Nephron progenitor cell (in vitro differentiated cells): ENCODE measurements at regions not wholly inside any gene's neighbourhood (a gene's known extent, or its start where the extent isn't known, plus 50 kb on each side); places are given as distances from the start of the nearest gene placed in this dataset.
"Not testable (repeated sequence)": the region's sequence is repeated elsewhere in the genome, so short reads cannot be mapped to it uniquely, and the experiment has no call there.

ENCODE experiments used
- DNase-seq: peaks from one replicate; pipeline ENCODE4 v3.0.0; 2021
- H3K27ac Mint-ChIP-seq: 2 replicates; pipeline ENCODE4 v1.8.0; 2021; ENCODE audit warnings: mild to moderate bottlenecking, moderate library complexity, mixed read lengths
- H3K27me3 Mint-ChIP-seq: 2 replicates; pipeline ENCODE4 v1.8.0; 2021; ENCODE audit warnings: mild to moderate bottlenecking, low read depth, mixed read lengths; ENCODE audit not compliant: poor library complexity
- H3K36me3 Mint-ChIP-seq: 2 replicates; pipeline ENCODE4 v1.8.0; 2021; ENCODE audit warnings: low read depth, mixed read lengths
- H3K4me1 Mint-ChIP-seq: 2 replicates; pipeline ENCODE4 v1.8.0; 2021; ENCODE audit warnings: mixed read lengths
- H3K4me3 Mint-ChIP-seq: 2 replicates; pipeline ENCODE4 v1.8.0; 2021; ENCODE audit warnings: mild to moderate bottlenecking, moderate library complexity, mixed read lengths
- H3K9me3 Mint-ChIP-seq: 2 replicates; pipeline ENCODE4 v1.8.0; 2021; ENCODE audit warnings: mild to moderate bottlenecking, moderate library complexity, mixed read lengths
- CTCF ChIP-seq: fragments of 200-600 bp; sonication (generic); IDR thresholded peaks from 2 replicates; pipeline ENCODE4 v1.5.0; 2021; ENCODE audit warnings: antibody characterized with exemption

DNA sequence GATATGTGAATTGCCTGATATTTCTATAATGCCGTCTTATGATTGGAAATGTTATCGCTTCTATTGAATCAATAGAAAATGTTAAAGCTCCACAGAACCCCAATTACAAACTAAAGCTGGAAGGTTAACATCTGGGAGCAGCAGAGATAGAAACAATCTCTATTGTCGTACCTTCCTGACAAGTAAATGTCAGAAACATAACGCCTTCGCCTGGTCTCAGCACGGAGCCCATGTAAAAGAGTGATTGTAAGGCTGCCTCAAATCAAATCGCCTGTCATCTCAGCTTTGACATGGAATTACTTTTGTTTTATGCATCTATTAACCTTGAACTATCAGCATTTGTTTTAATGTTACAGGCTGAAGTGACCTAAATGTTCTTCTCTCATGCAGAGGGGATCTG is 885.9 kb upstream of the PIK3C3 start:
- Mint-ChIP-seq H3K4me3 (no peak overlapping the region), H3K36me3 (no peaks in the 10 kb centered on the region), H3K27me3 (peaks cover 3% of the 10 kb centered on the region), H3K27ac (no peak overlapping the region), H3K9me3 (no peaks in the 10 kb centered on the region), H3K4me1 (peaks cover 4% of the 10 kb centered on the region)
- no peak for DNase-seq
- TF ChIP-seq CTCF: no peak

DNA sequence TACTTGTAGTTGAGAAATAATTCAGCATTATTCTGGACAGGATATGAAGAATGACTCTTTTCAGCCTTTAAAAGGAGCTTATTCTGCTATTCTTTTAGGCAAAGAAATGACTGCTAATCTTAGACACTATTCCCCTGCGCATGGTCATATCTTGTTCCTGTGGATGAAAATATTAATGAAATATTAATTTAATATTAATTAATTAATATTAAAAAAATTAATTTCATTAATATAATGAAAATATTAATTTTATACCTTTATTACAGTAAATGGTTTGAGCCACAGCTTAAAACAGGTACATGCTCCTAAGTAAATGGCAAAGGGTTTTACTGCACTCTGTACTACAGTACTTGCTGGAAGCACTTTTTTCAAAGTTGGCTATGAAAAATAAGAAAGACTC is 890.1 kb upstream of the PIK3C3 start:
- H3K9me3 Mint-ChIP-seq: no peaks in the 10 kb centered on the region
- no peak for TF ChIP-seq CTCF
- H3K4me1 Mint-ChIP-seq: peaks cover 4% of the 10 kb centered on the region
- no peak for DNase-seq
- H3K36me3 Mint-ChIP-seq: no peaks in the 10 kb centered on the region
- H3K27ac Mint-ChIP-seq: no peak overlapping the region
- no peak overlapping the region for H3K4me3 Mint-ChIP-seq
- peaks cover 3% of the 10 kb centered on the region for H3K27me3 Mint-ChIP-seq

- TF ChIP-seq CTCF: no peak
- Mint-ChIP-seq H3K36me3 (no peaks in the 10 kb centered on the region), H3K9me3 (no peaks in the 10 kb centered on the region), H3K27me3 (peaks cover 3% of the 10 kb centered on the region), H3K4me3 (no peak overlapping the region), H3K27ac (no peak overlapping the region), H3K4me1 (peaks cover 10% of the 10 kb centered on the region)
- DNase-seq: no peak
These were observed 894.1 kb upstream of the PIK3C3 start for GRCh38 chr18:41060967-41061366.

GRCh38 chr18:41059126-41059415 is 896.0 kb upstream of the PIK3C3 start:
- no peaks in the 10 kb centered on the region for H3K27me3 Mint-ChIP-seq
- no peak for TF ChIP-seq CTCF
- peaks cover 16% of the 10 kb centered on the region for H3K4me1 Mint-ChIP-seq
- no peaks in the 10 kb centered on the region for H3K9me3 Mint-ChIP-seq
- DNase-seq: no peak
- H3K36me3 Mint-ChIP-seq: no peaks in the 10 kb centered on the region
- H3K27ac Mint-ChIP-seq: no peak overlapping the region
- no peak overlapping the region for H3K4me3 Mint-ChIP-seq

DNA sequence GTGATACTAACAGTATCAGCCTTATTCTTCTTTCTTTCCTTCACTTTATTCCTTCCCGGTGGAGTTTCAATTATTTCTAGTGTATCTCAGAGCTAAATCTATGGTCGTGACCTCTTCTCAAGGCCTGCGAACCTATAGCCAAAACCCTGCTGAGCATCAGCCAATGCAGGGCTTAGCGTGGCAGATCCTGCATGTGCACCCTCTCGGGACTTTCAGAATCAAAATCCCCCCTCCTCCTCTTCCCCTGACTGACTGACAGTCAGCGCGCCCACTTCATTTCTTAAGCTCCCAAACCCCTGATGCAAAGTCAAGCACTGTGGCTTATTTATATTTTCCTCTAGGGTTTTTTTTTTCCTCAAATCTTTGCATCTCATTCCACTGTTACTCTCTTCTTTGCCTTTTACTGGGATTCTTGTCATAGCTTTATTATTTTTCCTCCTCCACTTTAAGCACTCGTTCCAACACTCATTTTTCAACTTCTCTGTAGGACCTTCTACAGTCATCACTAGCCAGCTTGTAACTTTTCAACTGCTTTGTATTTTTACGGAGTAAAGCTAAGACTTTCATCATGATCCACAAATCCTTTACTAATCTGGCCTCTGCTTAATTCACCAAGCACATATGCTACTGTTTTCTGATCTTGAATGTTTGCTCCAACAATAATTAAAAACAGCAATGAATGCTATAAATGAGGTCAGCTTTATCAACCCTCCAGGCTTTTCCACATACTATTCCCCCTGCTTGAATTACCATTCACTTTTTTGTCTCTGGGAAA is 896.5 kb upstream of the PIK3C3 start:
- TF ChIP-seq CTCF: no peak
- Mint-ChIP-seq H3K36me3 (peaks cover 4% of the 10 kb centered on the region), H3K27ac (no peak overlapping the region), H3K4me1 (peaks cover 17% of the 10 kb centered on the region), H3K9me3 (peaks cover 4% of the 10 kb centered on the region), H3K4me3 (no peak overlapping the region), H3K27me3 (peaks cover under 1% of the 10 kb centered on the region)
- DNase-seq: no peak

DNA sequence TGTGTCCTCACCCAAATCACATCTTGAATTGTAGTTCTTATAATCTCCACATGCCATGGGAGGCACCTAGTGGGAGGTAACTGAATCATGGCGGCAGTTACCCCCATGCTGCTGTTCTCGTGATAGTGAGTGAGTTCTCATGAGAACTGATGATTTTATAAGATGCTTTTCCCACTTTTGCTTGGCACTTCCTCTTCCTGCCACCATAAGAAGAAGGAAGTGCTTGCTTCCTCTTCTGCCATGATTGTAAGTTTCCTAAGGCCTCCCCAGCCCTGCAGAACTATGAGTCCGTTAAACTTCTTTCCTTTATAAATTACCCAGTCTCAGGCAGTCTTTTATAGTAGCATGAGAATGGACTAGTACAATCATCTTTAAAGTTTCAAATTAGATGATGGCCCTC is 902.4 kb upstream of the PIK3C3 start:
- peaks cover 15% of the 10 kb centered on the region for H3K9me3 Mint-ChIP-seq
- peaks cover 13% of the 10 kb centered on the region for H3K36me3 Mint-ChIP-seq
- no peak for DNase-seq
- no peak for TF ChIP-seq CTCF
- H3K4me3 Mint-ChIP-seq: no peak overlapping the region
- H3K27me3 Mint-ChIP-seq: peaks cover 3% of the 10 kb centered on the region
- no peak overlapping the region for H3K27ac Mint-ChIP-seq
- H3K4me1 Mint-ChIP-seq: peaks cover 27% of the 10 kb centered on the region

DNA sequence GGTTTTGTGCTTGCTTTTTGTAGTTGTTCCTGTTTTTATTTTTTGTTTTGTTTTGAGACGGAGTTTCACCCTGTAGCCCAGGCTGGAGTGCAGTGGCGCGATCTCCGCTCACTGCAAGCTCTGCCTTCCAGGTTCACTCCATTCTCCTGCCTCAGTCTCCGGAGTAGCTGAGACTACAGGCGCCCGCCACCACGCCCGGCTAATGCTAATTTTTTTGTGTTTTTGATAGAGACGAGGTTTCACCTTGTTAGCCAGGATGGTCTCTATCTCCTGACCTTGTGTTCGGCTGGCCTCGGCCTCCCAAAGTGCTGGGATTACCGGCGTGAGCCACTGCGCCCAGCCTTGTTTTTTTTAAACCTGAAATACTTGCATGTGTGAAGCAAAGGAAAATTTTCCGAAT is 908.8 kb upstream of the PIK3C3 start:
- H3K9me3 Mint-ChIP-seq: peaks cover 16% of the 10 kb centered on the region
- not testable (repeated sequence) for H3K27ac Mint-ChIP-seq, H3K36me3 Mint-ChIP-seq, H3K4me3 Mint-ChIP-seq, H3K27me3 Mint-ChIP-seq, DNase-seq
- peaks cover 28% of the 10 kb centered on the region for H3K4me1 Mint-ChIP-seq
